ENCODE measurements at regions not wholly inside any gene's neighbourhood (a gene's known extent, or its start where the extent isn't known, plus 50 kb on each side); places are given as distances from the start of the nearest gene placed in this dataset.
"Not testable (repeated sequence)": the region's sequence is repeated elsewhere in the genome, so short reads cannot be mapped to it uniquely, and the experiment has no call there.

DNA sequence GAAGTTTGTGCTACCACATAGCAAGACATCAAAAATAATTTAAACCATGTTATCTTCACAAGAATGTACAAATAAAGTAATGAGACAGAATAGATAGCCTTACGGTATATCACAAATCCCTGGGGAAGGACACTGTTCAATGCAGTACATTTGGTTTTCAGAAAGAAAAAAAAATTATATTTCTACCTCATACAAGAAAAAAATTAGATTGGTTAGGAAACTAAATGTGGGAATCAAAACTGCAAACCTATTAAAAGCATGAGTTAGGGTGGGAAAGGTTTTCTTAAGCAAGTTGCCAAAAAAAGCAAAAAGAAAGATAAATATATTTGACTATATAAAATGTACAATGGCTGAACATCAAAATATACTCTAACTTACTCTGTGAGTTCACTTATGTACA, 201.9 kb upstream of the NREP start:
- no TSS peak for BruUV-seq (replicated peaks)
- H3K9me3 ChIP-seq (ENCODE audit: low read length) = no peaks in the 10 kb centered on the region
- POLR2A ChIA-PET = interaction anchor here (0.7 kb wide), 1 partner anchor 69 kb away, joined by 3 read pairs; no protein-coding TSS in a partner anchor
- H3K36me3 ChIP-seq (ENCODE audit: insufficient read depth, low read length) = no peaks in the 10 kb centered on the region
- H3K4me1 ChIP-seq (ENCODE audit: insufficient read depth, low read length, poor library complexity, severe bottlenecking) = no peaks in the 10 kb centered on the region
- DNase-seq (ENCODE audit: low spot score) = no peak
- no peaks in the 10 kb centered on the region for H3K79me2 ChIP-seq (ENCODE audit: insufficient read depth, low read depth, low read length)
- no peak overlapping the region for H3K4me2 ChIP-seq (ENCODE audit: low read length)
- H4K20me1 ChIP-seq (ENCODE audit: insufficient read depth, low read length) = no peaks in the 10 kb centered on the region
- H3K9me2 ChIP-seq (ENCODE audit: insufficient read depth, low read length) = no peaks in the 10 kb centered on the region
- no peak overlapping the region for H3K4me3 ChIP-seq (ENCODE audit: low read depth, low read length, poor library complexity, severe bottlenecking)
- CTCF ChIA-PET (ENCODE audit: unreplicated experiment) = no interaction called here
- TF ChIP-seq CTCF (conservative IDR thresholded peaks at IDR 0.05; ENCODE audit: low read length) = no peak
- TF ChIP-seq EZH2phosphoT487 (IDR thresholded peaks at IDR 0.05; ENCODE audit: borderline replicate concordance, low read depth, low read length) = no peak
- H2AFZ ChIP-seq (ENCODE audit: low read length) = no peak overlapping the region
- intact Hi-C loops (cut with micrococcal nuclease; ENCODE audit: unreplicated experiment) = no loop called here
- H3K27ac ChIP-seq (ENCODE audit: low read depth, low read length, poor library complexity, severe bottlenecking) = no peak overlapping the region

GRCh38 chr5:111956765-111957164, 199.8 kb upstream of the NREP start:
- CTCF ChIA-PET (ENCODE audit: unreplicated experiment) = not testable (repeated sequence)
- POLR2A ChIA-PET = interaction anchor here (0.6 to 1.2 kb wide), 4 partner anchors 8 to 193 kb away, joined by 3 read pairs; no protein-coding TSS in a partner anchor

DNA sequence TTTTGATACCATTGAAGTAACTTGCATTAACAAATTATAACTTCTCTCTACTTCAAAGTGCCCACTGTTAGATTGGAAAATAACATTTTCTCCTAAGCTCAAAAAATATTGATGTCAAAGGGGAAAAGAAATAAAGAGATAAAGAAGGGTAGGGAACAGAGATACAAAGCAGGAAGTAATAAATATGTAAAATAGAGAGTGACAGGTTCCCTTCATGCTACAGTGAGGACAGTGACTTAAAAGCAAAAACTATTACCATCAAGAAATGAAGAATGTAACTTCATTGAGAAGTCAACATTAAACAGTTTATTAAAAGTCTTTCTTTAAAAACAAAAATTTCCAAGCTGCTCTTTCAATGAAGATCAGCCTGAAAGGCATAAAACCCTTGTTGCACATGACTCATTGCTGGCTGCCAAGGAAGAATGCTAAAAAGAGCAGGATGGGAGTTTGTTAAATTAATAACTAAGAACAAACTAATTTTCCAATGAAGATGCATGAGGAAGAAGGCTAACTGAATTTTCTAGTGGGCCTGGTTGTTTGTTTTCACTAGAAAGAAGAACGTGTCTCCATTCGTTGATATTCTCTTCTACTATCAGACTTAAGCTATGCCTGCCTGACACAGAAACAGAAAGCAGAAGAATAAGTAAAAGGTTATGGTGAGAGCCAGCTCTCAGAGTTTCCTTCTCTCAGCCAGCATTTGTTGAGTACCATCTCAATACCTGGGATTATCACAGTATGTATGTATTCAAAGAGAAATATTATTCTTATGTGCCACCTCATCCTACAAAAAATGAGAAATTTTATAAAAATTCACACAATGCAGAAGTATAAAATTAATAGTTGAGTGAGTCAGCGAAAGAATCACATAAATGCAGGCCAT, 197.8 kb upstream of the NREP start:
- POLR2A ChIA-PET = interaction anchor here (0.6 kb wide), 1 partner anchor 120 kb away, joined by 4 read pairs; no protein-coding TSS in a partner anchor
- no peaks in the 10 kb centered on the region for H3K9me2 ChIP-seq (ENCODE audit: insufficient read depth, low read length)
- TF ChIP-seq CTCF (conservative IDR thresholded peaks at IDR 0.05; ENCODE audit: low read length) = no peak
- TF ChIP-seq EZH2phosphoT487 (IDR thresholded peaks at IDR 0.05; ENCODE audit: borderline replicate concordance, low read depth, low read length) = no peak
- intact Hi-C loops (cut with micrococcal nuclease; ENCODE audit: unreplicated experiment) = no loop called here
- no peak for DNase-seq (ENCODE audit: low spot score)
- H3K4me2 ChIP-seq (ENCODE audit: low read length) = no peak overlapping the region
- no peak overlapping the region for H3K4me3 ChIP-seq (ENCODE audit: low read depth, low read length, poor library complexity, severe bottlenecking)
- H3K79me2 ChIP-seq (ENCODE audit: insufficient read depth, low read depth, low read length) = no peaks in the 10 kb centered on the region
- no peaks in the 10 kb centered on the region for H4K20me1 ChIP-seq (ENCODE audit: insufficient read depth, low read length)
- no peak overlapping the region for H2AFZ ChIP-seq (ENCODE audit: low read length)
- H3K36me3 ChIP-seq (ENCODE audit: insufficient read depth, low read length) = no peaks in the 10 kb centered on the region
- H3K4me1 ChIP-seq (ENCODE audit: insufficient read depth, low read length, poor library complexity, severe bottlenecking) = no peaks in the 10 kb centered on the region
- no peaks in the 10 kb centered on the region for H3K9me3 ChIP-seq (ENCODE audit: low read length)
- BruUV-seq (replicated peaks) = no TSS peak
- no peak overlapping the region for H3K27ac ChIP-seq (ENCODE audit: low read depth, low read length, poor library complexity, severe bottlenecking)
- CTCF ChIA-PET (ENCODE audit: unreplicated experiment) = no interaction called here

More at GRCh38 chr5:111956765-111957164, 199.8 kb upstream of the NREP start:
- H3K36me3 ChIP-seq (ENCODE audit: insufficient read depth, low read length); H3K79me2 ChIP-seq (ENCODE audit: insufficient read depth, low read depth, low read length); BruUV-seq (replicated peaks); H3K4me3 ChIP-seq (ENCODE audit: low read depth, low read length, poor library complexity, severe bottlenecking); intact Hi-C loops (cut with micrococcal nuclease; ENCODE audit: unreplicated experiment); DNase-seq (ENCODE audit: low spot score); H3K4me1 ChIP-seq (ENCODE audit: insufficient read depth, low read length, poor library complexity, severe bottlenecking); H4K20me1 ChIP-seq (ENCODE audit: insufficient read depth, low read length); H3K9me3 ChIP-seq (ENCODE audit: low read length); H2AFZ ChIP-seq (ENCODE audit: low read length); H3K9me2 ChIP-seq (ENCODE audit: insufficient read depth, low read length); H3K27ac ChIP-seq (ENCODE audit: low read depth, low read length, poor library complexity, severe bottlenecking); H3K4me2 ChIP-seq (ENCODE audit: low read length): not testable (repeated sequence)
